GM23338 (cell line): ENCODE measurements at regions not wholly inside any gene's neighbourhood (a gene's known extent, or its start where the extent isn't known, plus 50 kb on each side); places are given as distances from the start of the nearest gene placed in this dataset.

Experiments used
- ATAC-seq: fragments of 200-7000 bp; cut with Tn5 transposase; 3 replicates; pipeline ENCODE4 v1.9.1; 2020
- DNase-seq: peaks from one replicate; pipeline ENCODE4 v3.0.0-alpha.2; 2015; ENCODE audit warnings: low spot score
- H2AFZ ChIP-seq: fragments of 200-600 bp; sonication (generic); 2 replicates; pipeline ENCODE4 v1.8.0; 2016; ENCODE audit warnings: antibody characterized with exemption, mild to moderate bottlenecking, moderate library complexity
- H3F3A ChIP-seq: fragments of 200-600 bp; sonication (generic); replicated peaks from 2 replicates; pipeline ENCODE4 v1.8.0; 2017; ENCODE audit warnings: antibody characterized with exemption, mixed run types, low read depth
- H3K27ac ChIP-seq: fragments of 200-600 bp; sonication (generic); 2 replicates; pipeline ENCODE4 v1.6.1; 2016; ENCODE audit warnings: low read depth
- H3K27me3 ChIP-seq: fragments of 200-600 bp; sonication (generic); 2 replicates; pipeline ENCODE4 v1.8.0; 2016; ENCODE audit warnings: mild to moderate bottlenecking, mixed run types, moderate library complexity; ENCODE audit not compliant: insufficient read depth
- H3K36me3 ChIP-seq: fragments of 200-600 bp; sonication (generic); 2 replicates; pipeline ENCODE4 v1.8.0; 2016; ENCODE audit warnings: mild to moderate bottlenecking; ENCODE audit not compliant: insufficient read depth
- H3K4me1 ChIP-seq: fragments of 200-600 bp; sonication (generic); 2 replicates; pipeline ENCODE4 v1.8.0; 2016; ENCODE audit warnings: mild to moderate bottlenecking, moderate library complexity; ENCODE audit not compliant: insufficient read depth
- H3K4me2 ChIP-seq: fragments of 200-600 bp; sonication (generic); 2 replicates; pipeline ENCODE4 v1.7.1; 2017; ENCODE audit warnings: mixed run types
- H3K4me3 ChIP-seq: fragments of 200-600 bp; sonication (generic); 2 replicates; pipeline ENCODE4 v1.6.1; 2016; ENCODE audit warnings: mixed run types
- H3K79me2 ChIP-seq: fragments of 200-600 bp; sonication (generic); replicated peaks from 2 replicates; pipeline ENCODE4 v1.8.0; 2017; ENCODE audit warnings: mild to moderate bottlenecking; ENCODE audit not compliant: insufficient read depth
- H3K9me2 ChIP-seq: fragments of 200-600 bp; sonication (generic); 2 replicates; pipeline ENCODE4 v1.8.0; 2017; ENCODE audit not compliant: insufficient read depth
- H4K20me1 ChIP-seq: fragments of 200-600 bp; sonication (generic); replicated peaks from 2 replicates; pipeline ENCODE4 v1.8.0; 2017; ENCODE audit warnings: mild to moderate bottlenecking; ENCODE audit not compliant: insufficient read depth
- H3K27ac Mint-ChIP-seq: 2 replicates; pipeline ENCODE4 v1.8.0; 2020; ENCODE audit warnings: inconsistent platforms, mild to moderate bottlenecking, moderate library complexity, mixed read lengths
- H3K27me3 Mint-ChIP-seq: 3 replicates; pipeline ENCODE4 v1.8.0; 2022; ENCODE audit warnings: low read depth, mild to moderate bottlenecking, moderate library complexity, mixed read lengths, inconsistent platforms; ENCODE audit not compliant: insufficient read depth, poor library complexity
- H3K36me3 Mint-ChIP-seq: 3 replicates; pipeline ENCODE4 v1.8.0; 2021; ENCODE audit warnings: low read depth, mild to moderate bottlenecking, inconsistent platforms, moderate library complexity, mixed read lengths
- H3K4me1 Mint-ChIP-seq: 3 replicates; pipeline ENCODE4 v1.8.0; 2020; ENCODE audit warnings: mild to moderate bottlenecking, inconsistent platforms, mixed read lengths
- H3K4me3 Mint-ChIP-seq: 3 replicates; pipeline ENCODE4 v1.8.0; 2021; ENCODE audit warnings: moderate library complexity, mild to moderate bottlenecking, inconsistent platforms, mixed read lengths
- H3K9me3 Mint-ChIP-seq: 3 replicates; pipeline ENCODE4 v1.8.0; 2020; ENCODE audit warnings: moderate library complexity, mild to moderate bottlenecking, inconsistent platforms, mixed read lengths
- CREB1 ChIP-seq: fragments of 250-450 bp; sonication (Bioruptor Pico); IDR thresholded peaks from 2 replicates; pipeline ENCODE4 v1.5.0; 2020; ENCODE audit warnings: low read depth, mild to moderate bottlenecking, moderate library complexity
- ETS1 ChIP-seq: IDR thresholded peaks from 2 replicates; pipeline ENCODE4 v1.6.1; 2016; ENCODE audit warnings: antibody characterized with exemption
- EZH2 ChIP-seq: fragments of 200-600 bp; sonication (generic); IDR thresholded peaks from one replicate; pipeline ENCODE4 v1.8.0; 2017; ENCODE audit warnings: antibody characterized with exemption, mild to moderate bottlenecking, low read depth; ENCODE audit not compliant: unreplicated experiment
- EZH2phosphoT487 ChIP-seq: fragments of 200-600 bp; sonication (generic); IDR thresholded peaks from one replicate; pipeline ENCODE4 v1.8.1; 2018; ENCODE audit warnings: antibody characterized with exemption; ENCODE audit not compliant: unreplicated experiment
- JUNB ChIP-seq: IDR thresholded peaks from one replicate; pipeline ENCODE4 v1.6.1; 2016; ENCODE audit warnings: antibody characterized with exemption; ENCODE audit not compliant: unreplicated experiment
- NANOG ChIP-seq: IDR thresholded peaks from 2 replicates; pipeline ENCODE4 v1.6.1; 2016; ENCODE audit warnings: antibody characterized with exemption, borderline replicate concordance
- POLR2AphosphoS5 ChIP-seq: IDR thresholded peaks from 2 replicates; pipeline ENCODE4 v1.6.1; 2016; ENCODE audit warnings: antibody characterized with exemption, low read depth
- REST ChIP-seq: IDR thresholded peaks from one replicate; pipeline ENCODE4 v1.6.1; 2018; ENCODE audit warnings: antibody characterized with exemption; ENCODE audit not compliant: unreplicated experiment
- STAT1 ChIP-seq: IDR thresholded peaks from one replicate; pipeline ENCODE4 v1.6.1; 2016; ENCODE audit warnings: antibody characterized with exemption; ENCODE audit not compliant: unreplicated experiment
- ZNF114 ChIP-seq: fragments of 250-450 bp; sonication (Bioruptor Pico); IDR thresholded peaks from 2 replicates; pipeline ENCODE4 v1.5.0; 2020; ENCODE audit warnings: mild to moderate bottlenecking, moderate library complexity
- ZNF331 ChIP-seq: fragments of 250-450 bp; sonication (Bioruptor Pico); IDR thresholded peaks from 2 replicates; pipeline ENCODE4 v1.5.0; 2020; ENCODE audit warnings: low read depth, mild to moderate bottlenecking, moderate library complexity
- ZNF462 ChIP-seq: fragments of 250-450 bp; sonication (Bioruptor Pico); IDR thresholded peaks from 2 replicates; pipeline ENCODE4 v1.5.0; 2020; ENCODE audit warnings: mild to moderate bottlenecking, moderate library complexity
- TF ChIP-seq, protein P1 (sequence below), 2 experiments: fragments of 200-600 bp in 1 of 2; sonication (generic) in 1 of 2; conservative IDR thresholded peaks; 2 replicates each; pipeline versions ENCODE4 v1.5.1 to v1.6.1; 2016 to 2017; ENCODE audit warnings: antibody characterized with exemption in 2 of 2, low read depth in 2 of 2, mild to moderate bottlenecking in 2 of 2, moderate library complexity in 1 of 2

GRCh38 chr10:10684972-10685371 is 332.7 kb upstream of the CELF2 start:
- H3K9me2 ChIP-seq = no peaks in the 10 kb centered on the region
- Mint-ChIP-seq H3K27ac (no peak overlapping the region), H3K4me1 (peaks cover 11% of the 10 kb centered on the region), H3K9me3 (peaks cover 7% of the 10 kb centered on the region; the same call in 2 of the 3 replicates), H3K27me3 (peaks cover 3% of the 10 kb centered on the region), H3K4me3 (no peak overlapping the region), H3K36me3 (peaks cover 4% of the 10 kb centered on the region; the same call in 2 of the 3 replicates)
- H3K79me2 ChIP-seq = no peaks in the 10 kb centered on the region
- no peak overlapping the region for H3K4me2 ChIP-seq
- no peaks in the 10 kb centered on the region for H3K27me3 ChIP-seq
- H3K36me3 ChIP-seq = no peaks in the 10 kb centered on the region
- H2AFZ ChIP-seq = no peak overlapping the region
- H4K20me1 ChIP-seq = no peaks in the 10 kb centered on the region
- no peaks in the 10 kb centered on the region for H3F3A ChIP-seq
- DNase-seq (no peak), ATAC-seq (no peak)
- H3K4me3 ChIP-seq = no peak overlapping the region
- TF ChIP-seq ETS1 (no peak), POLR2AphosphoS5 (no peak), JUNB (no peak), NANOG (no peak), ZNF331 (CRISPR knock-in tag) (no peak), CREB1 (CRISPR knock-in tag) (no peak), ZNF462 (no peak), EZH2 (no peak), STAT1 (no peak), EZH2phosphoT487 (no peak), ZNF114 (CRISPR knock-in tag) (no peak), REST (no peak)
- TF ChIP-seq, protein P1, sequence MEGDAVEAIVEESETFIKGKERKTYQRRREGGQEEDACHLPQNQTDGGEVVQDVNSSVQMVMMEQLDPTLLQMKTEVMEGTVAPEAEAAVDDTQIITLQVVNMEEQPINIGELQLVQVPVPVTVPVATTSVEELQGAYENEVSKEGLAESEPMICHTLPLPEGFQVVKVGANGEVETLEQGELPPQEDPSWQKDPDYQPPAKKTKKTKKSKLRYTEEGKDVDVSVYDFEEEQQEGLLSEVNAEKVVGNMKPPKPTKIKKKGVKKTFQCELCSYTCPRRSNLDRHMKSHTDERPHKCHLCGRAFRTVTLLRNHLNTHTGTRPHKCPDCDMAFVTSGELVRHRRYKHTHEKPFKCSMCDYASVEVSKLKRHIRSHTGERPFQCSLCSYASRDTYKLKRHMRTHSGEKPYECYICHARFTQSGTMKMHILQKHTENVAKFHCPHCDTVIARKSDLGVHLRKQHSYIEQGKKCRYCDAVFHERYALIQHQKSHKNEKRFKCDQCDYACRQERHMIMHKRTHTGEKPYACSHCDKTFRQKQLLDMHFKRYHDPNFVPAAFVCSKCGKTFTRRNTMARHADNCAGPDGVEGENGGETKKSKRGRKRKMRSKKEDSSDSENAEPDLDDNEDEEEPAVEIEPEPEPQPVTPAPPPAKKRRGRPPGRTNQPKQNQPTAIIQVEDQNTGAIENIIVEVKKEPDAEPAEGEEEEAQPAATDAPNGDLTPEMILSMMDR (conservative IDR thresholded peaks at IDR 0.05; ENCODE audit: low read depth in 2 of 2) = no peak
- H3K4me1 ChIP-seq = peaks cover 4% of the 10 kb centered on the region; the same call in 1 of the 2 replicates
- no peak overlapping the region for H3K27ac ChIP-seq
